HepG2 (cell line): ENCODE measurements at regions not wholly inside any gene's neighbourhood (a gene's known extent, or its start where the extent isn't known, plus 50 kb on each side); places are given as distances from the start of the nearest gene placed in this dataset.

ENCODE experiments used
- ATAC-seq: fragments of 200-7000 bp; cut with Tn5 transposase; 3 replicates; pipeline ENCODE4 v1.9.1; 2020; ENCODE audit warnings: mild to moderate bottlenecking, moderate library complexity
- BruUV-seq: library from RNA; stranded (reverse); fragments of 400-500 nt; replicated peaks from 2 replicates; lab custom pipeline; 2021; lab: Mats Ljungman, UMichigan
- CTCF ChIA-PET: fragments of 300-600 bp; formaldehyde crosslinking; extraction: SDS; loops from one replicate; lab custom pipeline; 2021; ENCODE audit warnings: low total read pairs, inconsistent platforms, low intra/inter-chr PET ratio; lab: Yijun Ruan, JAX
- POLR2A ChIA-PET: fragments of 350-600 bp; sonication (Branson Sonifier 250); formaldehyde crosslinking; loops from one replicate; lab custom pipeline; 2020; ENCODE audit warnings: antibody characterized with exemption, inconsistent platforms; lab: Yijun Ruan, JAX
- DNase-seq: peaks from one replicate; pipeline ENCODE4 v3.0.0-alpha.2; 2015; ENCODE audit warnings: low spot score
- FAIRE-seq: peaks from 3 replicates; lab custom pipeline; 2011; peaks lifted over from hg19 to GRCh38; lab: Jason Lieb, UNC
- H2AFZ ChIP-seq: one replicate; pipeline ENCODE4 v1.6.1; 2011; ENCODE audit warnings: low read length, inconsistent platforms
- H3K27ac ChIP-seq: fragments of 300-600 bp; 3 replicates; pipeline ENCODE4 v1.8.0; 2011; ENCODE audit warnings: mixed run types, mild to moderate bottlenecking, mixed read lengths, low read length, inconsistent platforms; ENCODE audit not compliant: insufficient read depth; ENCODE audit errors: extremely low read length
- H3K27me3 ChIP-seq, 2 experiments: fragments of 200-600 bp in 1 of 2; 2 replicates in 1 of 2; 3 replicates in 1 of 2; pipeline versions ENCODE4 v1.6.0 to v1.8.0; 2011; ENCODE audit warnings: low read length in 2 of 2, mild to moderate bottlenecking in 2 of 2, moderate library complexity in 2 of 2, inconsistent platforms in 1 of 2; ENCODE audit not compliant: insufficient read depth in 2 of 2, control insufficient read depth in 1 of 2
- H3K36me3 ChIP-seq, 2 experiments: fragments of 200-600 bp in 1 of 2; replicated peaks in 1 of 2; 2 replicates in 1 of 2; 3 replicates in 1 of 2; pipeline versions ENCODE4 v1.5.1 to v1.8.0; 2011; ENCODE audit warnings: low read length in 2 of 2, inconsistent platforms in 1 of 2; ENCODE audit not compliant: insufficient read depth in 2 of 2, control insufficient read depth in 1 of 2
- H3K4me1 ChIP-seq: 2 replicates; pipeline ENCODE4 v1.5.1; 2012; ENCODE audit warnings: low read length, inconsistent platforms; ENCODE audit not compliant: insufficient read depth
- H3K4me2 ChIP-seq: 2 replicates; pipeline ENCODE4 v1.6.0; 2011; ENCODE audit warnings: low read depth, low read length, inconsistent platforms
- H3K4me3 ChIP-seq, 3 experiments: fragments of 200-600 bp in 1 of 3; sonication (generic), shearing (Covaris generic) in 1 of 3; replicated peaks in 1 of 3; 2 replicates each; pipeline ENCODE4 v1.5.1; 2011 to 2016; ENCODE audit warnings: low read length in 3 of 3, inconsistent platforms in 2 of 3, low read depth in 2 of 3, mild to moderate bottlenecking in 2 of 3, control low read depth in 1 of 3, mixed read lengths in 1 of 3; ENCODE audit not compliant: insufficient read depth in 1 of 3
- H3K79me2 ChIP-seq: one replicate; pipeline ENCODE4 v1.6.1; 2011; ENCODE audit warnings: low read length, inconsistent platforms; ENCODE audit not compliant: insufficient read depth
- H3K9ac ChIP-seq: 2 replicates; pipeline ENCODE4 v1.6.0; 2011; ENCODE audit warnings: mild to moderate bottlenecking, low read depth, low read length, inconsistent platforms; ENCODE audit not compliant: insufficient read depth
- H3K9me3 ChIP-seq: 2 replicates; pipeline ENCODE4 v1.5.1; 2012; ENCODE audit warnings: mild to moderate bottlenecking, low read length
- H4K20me1 ChIP-seq: 2 replicates; pipeline ENCODE4 v1.6.0; 2011; ENCODE audit warnings: inconsistent platforms, mild to moderate bottlenecking, low read length, moderate library complexity; ENCODE audit not compliant: insufficient read depth
- ATF2 ChIP-seq: sonication (generic); formaldehyde crosslinking; IDR thresholded peaks from 2 replicates; pipeline ENCODE4 v1.4.0; 2020; ENCODE audit warnings: missing genetic modification reagents
- POLR2AphosphoS5 ChIP-seq: IDR thresholded peaks from 2 replicates; pipeline ENCODE4 v1.6.1; 2012; ENCODE audit warnings: low read depth, low read length
- PTBP1 ChIP-seq: fragments of 200-400 bp; formaldehyde crosslinking; IDR thresholded peaks from 2 replicates; pipeline ENCODE4 v1.6.1; 2018; ENCODE audit warnings: low read length, low read depth; ENCODE audit not compliant: poor library complexity, severe bottlenecking
- TCF7 ChIP-seq: sonication (generic); IDR thresholded peaks from 2 replicates; pipeline ENCODE4 v1.6.1; 2016; ENCODE audit warnings: antibody characterized with exemption, low read depth
- ZBTB3 ChIP-seq: sonication (generic); formaldehyde crosslinking; IDR thresholded peaks from 2 replicates; pipeline ENCODE4 v1.4.0; 2020; ENCODE audit warnings: low read depth, mild to moderate bottlenecking, moderate library complexity, missing genetic modification reagents, borderline replicate concordance
- ZFP36L2 ChIP-seq: sonication (generic); formaldehyde crosslinking; IDR thresholded peaks from 2 replicates; pipeline ENCODE4 v1.4.0; 2020; ENCODE audit warnings: missing genetic modification reagents
- ZNF724P ChIP-seq: sonication (generic); formaldehyde crosslinking; IDR thresholded peaks from 2 replicates; pipeline ENCODE4 v1.8.0; 2022; ENCODE audit warnings: missing genetic modification reagents, borderline replicate concordance
- ZNF746 ChIP-seq: sonication (generic); formaldehyde crosslinking; IDR thresholded peaks from 2 replicates; pipeline ENCODE4 v1.8.0; 2022; ENCODE audit warnings: mild to moderate bottlenecking, missing genetic modification reagents
- WGBS: methylation state at CpG from one replicate; pipeline ENCODE4 v1.1.6; 2017; ENCODE audit warnings: low lambda C conversion rate; 5-methylcytosine and 5-hydroxymethylcytosine counted together
- in situ Hi-C: cut with HindIII; loops from 2 replicates; pipeline ENCODE4 v1.10.0; 2017; ENCODE audit warnings: low pct_unique_long_range_greater_than_20kb; ENCODE audit not compliant: extremely low pct_ligation_motif_present
- intact Hi-C: fragments of 100-400 bp; cut with micrococcal nuclease; formaldehyde crosslinking; loops from one replicate; pipeline ENCODE4 v1.10.0; 2022; ENCODE audit not compliant: unreplicated experiment

- no peak for TF ChIP-seq ZBTB3 (CRISPR knock-in tag)
- no peak for TF ChIP-seq ATF2 (CRISPR knock-in tag)
- no peak for TF ChIP-seq TCF7
- TF ChIP-seq ZFP36L2 (CRISPR knock-in tag) = no peak
- TF ChIP-seq ZNF724P = no peak
- TF ChIP-seq POLR2AphosphoS5 = no peak
- TF ChIP-seq, all 625 proteins: peak for 0
Measured at GRCh38 chr4:135357091-135357490, 1155.5 kb upstream of the PABPC4L start (continued).

- Histone ChIP-seq H2AFZ (no peak overlapping the region), H3K4me2 (no peak overlapping the region), H3K4me3 (no peak overlapping the region), H3K9me3 (no peaks in the 10 kb centered on the region), H3K27ac (no peak overlapping the region), H3K36me3 (no peaks in the 10 kb centered on the region), H4K20me1 (no peaks in the 10 kb centered on the region), H3K27me3 (no peaks in the 10 kb centered on the region), H3K9ac (no peak overlapping the region), H3K79me2 (no peaks in the 10 kb centered on the region), H3K4me1 (no peaks in the 10 kb centered on the region)
- TF ChIP-seq PTBP1 (no peak), ZNF746 (no peak)
- DNase-seq = no peak
- WGBS = 0% methylated on average over 1 of the region's 1 CpG
- ChIA-PET POLR2A (no interaction called here), CTCF (no interaction called here)
- no peak for ATAC-seq
- FAIRE-seq = no peak
- no TSS peak for BruUV-seq
- intact Hi-C loops = no loop called here
- in situ Hi-C loops = no loop called here
Measured at GRCh38 chr4:135354876-135355275, 1153.3 kb upstream of the PABPC4L start.
